ENCODE measurements at regions not wholly inside any gene's neighbourhood (a gene's known extent, or its start where the extent isn't known, plus 50 kb on each side); places are given as distances from the start of the nearest gene placed in this dataset.
A peak's percentile ranks its signal among the peaks of the same experiment; 100 is the strongest.
"Not testable (repeated sequence)": the region's sequence is repeated elsewhere in the genome, so short reads cannot be mapped to it uniquely, and the experiment has no call there.

DNA sequence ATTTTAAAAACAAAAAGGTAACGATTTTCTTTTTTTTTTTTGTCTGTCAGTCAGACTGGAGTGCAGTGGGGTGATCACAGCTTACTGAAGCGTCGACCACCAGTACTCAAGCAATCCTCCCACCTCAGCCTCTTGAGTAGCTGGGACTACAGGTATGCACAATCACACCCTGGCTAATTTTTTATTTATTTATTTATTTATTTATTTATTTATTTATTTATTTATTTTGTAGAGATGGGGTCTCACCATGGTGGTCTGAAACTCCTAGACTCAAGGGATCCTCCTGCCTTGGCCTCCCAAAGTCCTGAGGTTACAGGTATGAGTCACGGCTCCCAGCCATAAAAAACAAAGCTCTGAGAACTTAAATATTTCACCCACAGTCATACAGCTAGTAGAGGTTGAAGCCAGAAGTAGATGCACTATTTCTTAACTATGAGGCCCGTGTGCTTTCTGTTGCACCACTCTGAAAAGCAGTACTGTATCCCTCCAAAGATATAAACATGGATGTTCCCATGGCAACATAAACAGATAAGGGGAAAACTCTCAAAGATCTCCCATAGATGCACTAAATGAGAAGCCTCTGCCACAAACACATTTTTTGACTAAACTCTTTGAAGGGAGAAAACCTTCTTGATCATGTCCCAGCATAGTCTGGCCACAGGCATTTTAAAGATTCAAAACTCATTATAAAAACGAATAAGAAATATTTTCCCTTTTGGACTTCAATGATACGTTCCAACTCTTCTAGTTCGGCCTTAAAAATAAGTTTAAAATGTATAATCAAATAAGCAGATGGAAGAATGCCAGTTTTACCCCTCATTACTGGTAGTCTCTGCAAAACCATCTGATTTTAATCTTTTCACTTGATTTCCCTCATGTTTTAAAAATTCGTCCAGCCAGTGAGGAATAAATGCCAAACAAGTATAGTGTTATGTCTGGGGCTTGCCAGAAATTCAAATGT lies 162.3 kb upstream of the ARHGEF26 start:
- DNase-seq (ENCODE audit: low read depth in 1 of 2, low spot score in 1 of 2), result no peak

DNA sequence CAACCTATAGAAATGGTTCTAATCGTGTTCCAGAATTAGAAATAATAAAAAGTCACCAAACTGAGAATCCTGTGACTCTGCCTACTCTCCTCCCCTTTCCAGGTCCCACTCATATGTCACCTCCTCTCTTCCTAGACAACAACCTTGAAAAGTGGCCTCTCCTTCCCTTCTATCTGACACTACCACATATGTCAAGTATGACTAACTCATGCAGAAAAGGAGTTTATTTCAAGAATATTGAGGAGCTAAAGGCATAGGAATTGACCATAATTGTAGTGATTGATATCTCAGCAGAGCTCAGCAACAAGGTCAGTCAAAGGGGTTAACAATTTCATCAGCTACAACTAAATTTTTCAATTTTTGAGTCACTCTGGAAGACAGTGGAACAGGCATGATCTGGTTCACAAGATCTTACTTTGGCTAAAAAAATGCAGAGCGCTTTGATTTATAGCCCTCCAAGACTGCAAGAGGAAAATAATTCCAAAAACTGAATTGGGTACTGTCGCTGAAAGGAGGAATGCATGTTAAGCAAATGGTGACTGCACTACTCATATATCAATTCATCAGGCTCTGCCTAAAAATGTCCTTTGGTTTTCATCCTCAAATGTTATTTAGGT lies 160.6 kb upstream of the ARHGEF26 start:
- no peak for DNase-seq (ENCODE audit: low read depth in 1 of 2, low spot score in 1 of 2)

DNA sequence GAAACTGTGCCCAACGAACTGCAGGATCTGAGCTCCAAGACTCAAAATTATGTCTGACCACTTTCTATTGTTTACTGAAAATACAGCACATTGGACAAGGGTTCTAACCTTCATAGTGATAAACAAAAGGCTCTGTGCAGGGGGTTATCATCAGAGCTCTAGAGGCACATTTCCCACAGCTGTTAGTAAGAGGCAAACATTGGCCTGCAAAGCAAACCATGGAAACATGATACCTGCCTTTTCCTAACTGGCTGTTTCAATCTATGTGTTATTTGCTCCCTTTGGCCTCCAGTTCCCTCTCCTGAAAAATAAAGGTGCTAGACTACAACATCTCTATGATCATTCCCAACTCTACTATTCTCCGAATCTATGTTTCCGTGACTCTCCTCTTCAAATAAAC lies 159.7 kb upstream of the ARHGEF26 start:
- no peak for DNase-seq (ENCODE audit: low read depth in 1 of 2, low spot score in 1 of 2)

DNA sequence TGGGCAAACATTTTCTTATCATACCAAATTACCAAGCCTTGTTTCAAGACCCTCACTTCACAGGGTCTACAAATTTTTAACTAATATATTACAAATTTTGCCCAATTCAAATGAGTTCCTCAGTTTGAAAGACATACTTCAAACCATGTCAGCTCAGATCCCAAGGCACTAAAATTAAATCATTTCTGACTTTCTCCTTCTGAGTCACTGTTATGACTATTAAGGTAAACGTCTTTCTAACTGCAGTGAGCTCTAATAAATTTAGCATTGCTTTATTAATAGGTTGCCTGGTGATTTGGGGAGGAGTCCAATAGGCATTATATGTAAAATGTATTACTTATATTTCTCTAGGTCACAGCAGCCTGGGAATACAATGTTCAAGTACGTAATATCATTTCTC lies 158.2 kb upstream of the ARHGEF26 start:
- no peak for DNase-seq (ENCODE audit: low read depth in 1 of 2, low spot score in 1 of 2)

DNA sequence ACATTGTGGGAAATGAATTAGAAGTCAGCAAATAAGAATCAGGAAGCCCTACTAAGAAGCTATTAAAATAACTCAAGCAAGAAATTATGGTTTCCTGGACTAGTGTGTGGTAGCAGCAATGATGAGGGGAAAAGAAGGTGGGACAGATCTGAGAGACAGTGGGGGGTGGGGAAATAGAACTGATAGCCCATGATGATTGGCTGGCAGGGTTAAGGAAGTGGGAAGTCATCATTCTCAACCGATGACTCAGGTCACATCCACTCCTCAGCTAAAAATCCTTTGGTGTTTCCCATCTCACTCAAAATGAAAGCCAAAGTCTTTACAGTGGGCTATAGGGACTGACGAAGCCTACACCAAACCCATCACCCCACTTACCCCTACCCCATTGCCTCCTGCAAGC lies 153.9 kb upstream of the ARHGEF26 start:
- no peak for DNase-seq (ENCODE audit: low read depth in 1 of 2, low spot score in 1 of 2)

DNA sequence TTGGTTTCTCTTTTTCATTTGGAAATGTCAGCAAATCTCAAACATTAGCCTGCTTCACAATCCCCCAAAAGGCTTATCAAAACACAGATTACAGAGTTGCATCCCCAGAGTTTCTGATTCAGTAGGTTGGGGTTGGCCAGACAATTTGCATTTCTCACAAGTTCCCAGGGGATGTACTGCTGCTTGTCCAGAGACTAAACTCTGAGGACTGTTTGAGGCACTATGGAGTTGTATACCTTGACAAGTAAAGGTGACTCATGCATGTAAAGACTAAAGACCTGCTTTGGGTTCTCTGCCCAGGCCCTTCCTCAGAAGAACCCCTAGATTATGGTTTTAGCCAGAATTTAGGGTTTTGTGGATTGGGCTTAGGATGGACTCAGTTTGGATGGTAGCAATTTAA lies 151.1 kb upstream of the ARHGEF26 start:
- DNase-seq (ENCODE audit: low read depth in 1 of 2, low spot score in 1 of 2), result no peak

DNA sequence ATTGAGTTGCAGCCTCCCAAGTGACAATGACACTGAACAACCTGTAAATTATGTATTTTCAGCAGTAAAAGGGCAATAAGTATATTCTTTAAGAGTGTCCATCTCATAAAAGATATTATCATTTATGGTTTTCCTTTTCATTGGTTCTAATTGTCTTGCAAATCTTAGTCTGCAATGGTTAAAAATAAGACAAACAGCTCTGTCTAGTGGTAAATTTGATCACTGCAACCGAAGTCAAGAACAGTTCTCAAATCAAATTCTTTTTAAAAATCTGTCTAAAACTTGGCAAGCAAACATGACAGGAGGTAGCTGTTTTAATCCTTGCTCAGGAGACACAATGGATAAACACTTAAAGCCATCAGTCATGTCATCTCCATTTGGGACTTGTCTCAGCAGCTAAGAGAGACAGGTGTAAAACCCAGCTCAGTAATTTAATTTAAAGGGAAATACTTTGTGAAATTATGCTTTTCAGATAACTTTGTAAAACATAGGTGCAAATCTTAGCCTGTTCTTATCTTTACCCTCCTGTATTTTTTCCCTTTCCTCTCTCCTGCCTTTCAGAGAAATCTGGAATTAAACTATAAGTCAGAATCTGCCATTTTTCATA lies 150.3 kb upstream of the ARHGEF26 start:
- DNase-seq (ENCODE audit: low read depth in 1 of 2, low spot score in 1 of 2), result no peak

DNA sequence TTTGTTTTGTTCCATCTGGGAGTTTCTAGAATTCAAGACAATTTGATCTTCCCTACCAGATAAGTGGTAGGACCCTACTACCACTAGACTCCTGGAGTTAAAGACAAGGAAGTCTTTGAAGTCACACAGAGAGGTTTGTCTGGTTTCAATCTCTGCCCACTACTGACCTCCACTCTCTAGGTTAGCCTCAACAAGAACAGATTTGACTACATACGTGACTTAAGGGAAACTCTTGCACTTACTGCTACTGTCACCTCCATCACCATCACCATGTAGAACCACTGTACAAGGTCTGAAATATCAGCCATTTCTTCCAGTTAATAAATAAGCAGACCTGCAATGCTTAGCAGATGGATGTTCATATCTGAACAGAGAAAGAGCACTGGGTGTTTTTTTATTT lies 148.3 kb upstream of the ARHGEF26 start:
- no peak for DNase-seq (ENCODE audit: low read depth in 1 of 2, low spot score in 1 of 2)

DNA sequence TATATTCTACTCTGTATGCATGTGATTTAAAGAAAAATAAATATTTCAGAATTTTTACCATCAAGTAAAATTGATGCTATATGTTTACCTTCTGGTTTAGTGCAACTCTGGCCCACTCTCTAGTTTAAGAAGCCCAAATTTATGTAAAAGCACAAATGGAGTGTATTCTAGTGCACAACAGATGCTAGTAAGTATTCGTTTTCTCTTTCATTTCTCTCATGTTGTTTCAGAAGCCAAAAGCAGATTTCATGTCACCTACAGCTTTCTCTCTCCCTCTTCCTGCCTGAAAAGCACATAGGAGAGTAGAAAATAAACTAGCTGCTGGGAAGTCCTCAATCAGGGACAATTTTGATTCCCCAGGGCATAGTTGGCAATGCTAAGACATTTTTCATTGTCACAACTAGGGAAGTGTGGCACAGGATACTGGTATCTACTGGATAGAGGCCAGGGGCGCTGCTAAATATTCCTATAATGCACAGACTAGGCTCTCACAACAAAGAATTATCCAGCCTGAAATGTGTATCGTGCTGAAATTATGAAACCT lies 147.4 kb upstream of the ARHGEF26 start:
- no peak for DNase-seq (ENCODE audit: low read depth in 1 of 2, low spot score in 1 of 2)

DNA sequence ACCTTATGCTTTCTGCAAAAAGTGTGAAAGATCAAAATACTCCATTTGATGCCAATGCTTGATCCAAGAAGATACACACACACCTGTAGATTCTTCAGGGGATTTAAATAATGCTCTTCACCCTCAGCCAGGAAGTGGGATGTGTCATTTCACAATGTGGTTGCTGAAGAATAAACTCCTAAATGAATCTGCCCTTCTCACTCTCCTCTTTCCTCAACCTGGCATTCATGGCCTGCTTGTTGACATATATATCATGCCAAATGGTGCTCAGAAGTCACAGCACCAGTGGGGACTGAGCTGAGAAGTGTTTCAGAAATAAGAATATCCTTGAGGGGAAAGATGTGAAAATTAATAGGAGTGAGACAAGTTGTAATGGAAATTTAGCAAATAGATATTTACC lies 146.6 kb upstream of the ARHGEF26 start:
- no peak for DNase-seq (ENCODE audit: low read depth in 1 of 2, low spot score in 1 of 2)

DNA sequence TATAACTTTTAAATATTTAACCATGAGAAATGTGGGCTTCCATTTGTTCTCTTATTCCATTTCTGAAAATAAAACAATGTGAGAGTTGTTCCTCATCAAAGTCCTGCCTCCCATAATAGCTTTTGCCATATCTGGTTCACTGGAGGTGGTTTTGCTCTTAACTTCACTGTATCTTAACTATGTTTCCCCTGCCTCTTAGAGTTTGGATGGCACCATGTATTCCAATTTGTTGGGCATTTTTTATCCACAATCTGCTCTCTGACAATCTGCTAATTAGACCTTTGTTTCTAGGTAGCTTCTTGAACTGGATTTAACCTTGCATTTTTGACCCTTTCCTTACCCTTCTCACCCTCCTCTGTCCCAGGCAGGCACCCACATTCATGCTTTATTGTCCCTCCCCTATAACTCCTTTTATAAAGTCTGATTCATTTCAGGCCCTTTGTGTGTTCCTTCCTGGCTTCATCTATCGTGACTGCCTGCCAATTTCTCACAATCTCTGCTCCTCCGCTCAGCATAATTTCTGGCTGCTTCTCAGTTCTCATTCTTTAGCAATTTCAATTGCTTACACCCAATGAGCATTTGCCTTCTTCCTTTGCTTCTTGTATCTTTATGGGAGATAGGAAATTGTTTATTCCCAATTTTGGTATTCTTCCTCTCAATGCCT lies 144.2 kb upstream of the ARHGEF26 start:
- no peak for DNase-seq (ENCODE audit: low read depth in 1 of 2, low spot score in 1 of 2)

DNA sequence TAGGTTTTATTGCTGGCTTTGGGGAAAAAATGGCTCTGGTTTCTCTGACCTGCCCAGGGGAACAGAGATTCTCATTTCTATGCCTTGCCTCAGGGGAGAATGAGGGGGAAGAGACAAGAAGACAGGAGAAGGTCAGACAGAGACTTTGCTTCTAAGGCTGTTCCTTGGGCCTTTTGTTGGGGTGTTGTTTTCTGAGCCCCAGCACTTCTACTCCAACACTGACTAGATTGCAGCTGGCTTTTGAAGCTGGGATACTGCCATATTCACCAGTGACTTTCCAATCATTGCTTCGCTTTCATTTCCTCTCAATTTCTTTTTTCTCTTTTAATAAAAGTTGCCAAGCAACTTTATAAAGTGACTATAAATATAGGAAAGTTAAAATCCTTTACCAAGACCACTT lies 143.2 kb upstream of the ARHGEF26 start:
- DNase-seq (ENCODE audit: low read depth in 1 of 2, low spot score in 1 of 2), result no peak

DNA sequence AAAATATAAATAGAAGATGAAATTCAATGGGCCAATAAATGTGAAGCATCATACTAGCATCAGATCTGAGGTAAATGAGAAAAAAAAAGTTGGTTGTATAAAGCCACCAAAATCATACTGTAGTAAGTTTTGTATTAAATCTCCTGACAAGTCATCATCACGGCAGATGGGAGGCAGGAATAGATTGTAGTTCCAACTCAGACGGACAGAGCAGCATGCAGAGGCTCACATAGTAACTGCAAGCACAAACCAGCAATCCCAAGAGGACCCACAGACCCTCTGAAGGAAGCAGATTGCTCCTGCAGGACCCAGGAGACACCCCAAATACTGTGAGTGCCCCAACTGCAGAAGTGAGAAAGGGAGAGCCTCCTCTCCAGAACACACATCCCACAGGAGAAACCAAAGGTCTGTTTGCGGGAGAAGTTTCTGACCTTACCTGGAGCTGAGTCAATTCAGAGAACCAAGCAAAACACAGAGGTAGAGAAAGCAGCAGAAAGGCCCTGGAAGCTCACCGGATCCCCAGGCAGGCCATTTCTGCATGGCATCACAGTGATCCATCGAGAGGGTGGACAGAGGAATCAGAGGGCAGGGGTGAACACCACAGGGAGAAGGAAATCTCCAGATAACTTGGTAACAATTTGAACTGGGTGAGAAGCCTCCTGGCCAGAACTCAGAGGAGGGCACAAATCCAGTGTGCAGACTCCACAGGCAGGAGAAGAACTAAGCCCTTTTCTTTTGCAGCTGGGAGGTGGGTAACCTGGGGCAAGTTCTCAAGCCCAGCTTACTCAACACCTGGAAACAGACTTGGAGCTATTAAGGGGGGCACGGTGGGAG lies 141.6 kb upstream of the ARHGEF26 start:
- DNase-seq (ENCODE audit: low read depth in 1 of 2, low spot score in 1 of 2), result no peak

DNA sequence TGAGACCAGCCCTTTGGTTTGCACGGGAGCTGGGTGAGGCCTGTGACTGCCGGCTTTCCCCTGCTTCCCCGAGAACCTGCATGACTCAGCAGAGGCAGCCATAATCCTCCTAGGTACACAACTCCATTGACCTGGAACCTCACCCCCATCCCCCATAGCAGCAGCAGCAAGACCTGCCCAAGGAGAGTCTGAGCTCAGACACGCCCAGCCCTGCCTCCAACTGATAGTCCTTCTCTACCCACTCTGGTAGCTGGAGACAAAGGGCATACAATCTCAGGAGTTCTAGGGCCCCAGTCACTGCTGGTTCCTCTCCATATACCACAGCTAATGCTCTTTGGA lies 141.0 kb upstream of the ARHGEF26 start:
- DNase-seq (ENCODE audit: low read depth in 1 of 2, low spot score in 1 of 2), result no peak

DNA sequence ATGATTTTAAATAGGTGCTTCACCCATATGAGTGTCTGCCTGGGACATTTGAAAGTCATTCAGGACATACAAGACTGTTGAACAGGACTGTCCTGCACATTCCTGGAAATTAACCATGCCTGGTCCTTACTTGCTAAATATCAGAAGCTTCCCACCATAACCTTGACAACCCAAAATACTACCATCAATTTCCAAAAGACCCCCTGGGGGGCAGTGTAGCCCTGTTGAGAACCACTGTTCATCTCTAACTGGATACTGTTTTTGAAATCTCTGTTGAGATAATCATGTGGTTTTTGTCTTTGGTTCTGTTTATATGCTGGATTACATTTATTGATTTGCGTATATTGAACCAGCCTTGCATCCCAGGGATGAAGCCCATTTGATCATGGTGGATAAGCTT lies 123.8 kb upstream of the ARHGEF26 start:
- not testable (repeated sequence) for DNase-seq (ENCODE audit: low read depth in 1 of 2, low spot score in 1 of 2)

DNA sequence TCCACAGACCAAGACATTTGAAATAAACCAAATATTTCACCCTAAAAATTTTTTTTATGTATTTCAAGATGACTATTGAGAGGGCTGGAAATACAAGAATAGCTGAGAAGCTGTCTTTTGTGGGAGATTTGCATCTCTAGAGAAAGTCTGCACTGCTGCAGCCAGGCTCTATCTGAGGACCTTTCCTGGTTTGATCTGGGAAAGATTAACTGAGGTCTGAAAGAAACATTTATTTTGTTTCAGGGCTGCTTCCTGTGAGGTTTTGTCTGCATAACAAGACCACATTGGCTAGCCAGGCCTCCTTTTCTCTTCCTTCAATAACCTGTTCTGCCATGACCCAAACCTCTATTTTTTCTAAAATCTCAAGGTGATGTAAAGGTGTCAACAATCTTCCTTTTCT lies 117.5 kb upstream of the ARHGEF26 start:
- no peak for DNase-seq (ENCODE audit: low read depth in 1 of 2, low spot score in 1 of 2)

DNA sequence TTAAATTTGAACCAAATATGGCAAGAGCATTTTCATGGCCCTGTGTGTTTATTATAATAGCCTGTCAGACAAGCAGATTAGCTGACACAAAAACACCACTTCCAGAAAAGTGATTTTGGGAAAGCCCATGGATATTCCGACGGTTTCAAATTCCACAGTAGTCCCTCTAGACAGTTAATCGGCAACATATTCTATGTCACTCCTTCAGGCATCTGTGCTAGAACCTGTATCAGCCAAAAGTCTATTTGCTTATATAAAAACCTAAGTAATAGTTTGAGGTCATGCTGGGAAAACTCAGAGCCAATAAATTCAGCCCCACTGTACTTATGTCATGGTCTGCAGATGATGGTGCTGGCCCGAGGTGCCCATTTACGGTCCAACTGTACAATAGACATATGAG lies 110.2 kb upstream of the ARHGEF26 start:
- DNase-seq (ENCODE audit: low read depth in 1 of 2, low spot score in 1 of 2), result no peak

DNA sequence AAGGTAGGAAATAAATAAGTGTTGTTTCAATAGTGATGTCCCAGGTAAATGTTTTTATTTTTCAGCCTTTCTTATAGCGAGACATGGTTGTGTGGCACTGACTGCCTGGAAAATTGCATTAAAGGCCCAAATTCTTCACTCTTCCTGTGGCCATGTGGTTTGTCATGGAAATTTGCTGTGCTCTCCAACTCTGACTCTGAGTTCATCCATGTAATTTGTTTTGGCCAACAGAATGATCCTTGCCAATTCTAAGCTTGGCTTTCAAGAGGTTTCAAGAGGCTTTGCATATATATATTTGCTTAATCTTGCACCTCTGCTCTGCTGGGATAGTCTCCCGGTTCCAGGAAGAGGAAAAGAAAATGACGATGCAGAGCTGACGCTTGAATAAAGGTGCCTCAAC lies 107.5 kb upstream of the ARHGEF26 start:
- no peak for DNase-seq (ENCODE audit: low read depth in 1 of 2, low spot score in 1 of 2)

DNA sequence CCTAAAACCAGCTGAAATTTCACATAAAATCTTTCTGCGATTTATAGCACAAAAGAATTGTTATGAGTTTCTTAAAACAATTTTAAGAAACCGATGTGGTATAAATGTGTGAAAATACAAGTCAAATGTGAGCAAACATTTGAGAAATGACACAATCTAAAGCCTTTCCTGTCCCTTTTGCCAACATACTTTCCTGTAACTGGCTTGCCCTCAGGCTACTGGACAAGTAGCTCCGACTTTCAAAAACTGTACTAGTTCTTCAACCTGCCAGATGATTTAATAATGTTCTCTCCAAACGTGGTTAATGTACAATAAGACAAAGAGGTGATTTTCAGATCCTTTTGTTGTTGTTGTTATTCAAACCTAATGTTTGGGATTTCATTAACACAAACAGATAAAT lies 105.9 kb upstream of the ARHGEF26 start:
- no peak for DNase-seq (ENCODE audit: low read depth in 1 of 2, low spot score in 1 of 2)

DNA sequence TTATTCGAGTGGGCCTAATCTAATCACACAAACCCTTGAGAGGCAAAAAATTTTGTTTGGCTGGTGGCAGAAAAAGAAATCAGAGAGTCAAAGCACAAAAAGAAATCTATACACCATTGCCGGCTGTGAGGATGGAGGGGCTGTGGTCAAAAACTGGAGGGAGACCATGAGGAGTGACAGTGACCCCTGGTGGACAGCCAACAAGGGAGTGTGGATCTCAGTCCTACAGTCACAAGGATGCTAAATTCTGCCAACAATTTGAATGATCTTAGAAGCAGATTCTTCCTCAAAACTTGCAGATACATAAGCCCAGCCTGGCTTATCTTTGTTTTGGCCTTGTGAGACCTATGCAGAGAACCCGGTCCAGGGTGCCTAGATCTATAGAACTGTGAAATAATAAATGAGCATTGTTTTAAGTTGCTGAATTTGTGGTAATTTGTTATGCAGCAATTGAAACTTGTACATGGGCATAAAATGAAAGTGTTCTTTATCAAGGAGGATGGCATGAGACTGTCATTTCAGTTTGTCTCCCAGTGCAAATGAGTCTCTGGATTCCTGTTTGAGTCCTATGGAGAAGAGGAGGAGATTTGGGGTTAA lies 103.0 kb upstream of the ARHGEF26 start:
- peak in 1 of 2 donors; percentile 1 for DNase-seq (ENCODE audit: low read depth in 1 of 2, low spot score in 1 of 2)

Data from stimulated activated CD4-positive, alpha-beta T cell treated with anti-CD3 and anti-CD28 coated beads, Interleukin-15, amount 100 ng/mL, for 1 hour (primary cell).